ENCODE measurements at regions not wholly inside any gene's neighbourhood (a gene's known extent, or its start where the extent isn't known, plus 50 kb on each side); places are given as distances from the start of the nearest gene placed in this dataset.
"Not testable (repeated sequence)": the region's sequence is repeated elsewhere in the genome, so short reads cannot be mapped to it uniquely, and the experiment has no call there.

GRCh38 chr12:9428856-9429255 lies 178.9 kb downstream of the KLRB1 start:
- H4K20me1 ChIP-seq (ENCODE audit: insufficient read depth, low read length); H3K4me1 ChIP-seq (ENCODE audit: insufficient read depth, low read length); H3K27ac ChIP-seq (ENCODE audit: low read depth, low read length); H3K4me2 ChIP-seq (ENCODE audit: insufficient read depth, low read length); H3K79me2 ChIP-seq (ENCODE audit: insufficient read depth, low read length); H3K27me3 ChIP-seq (ENCODE audit: insufficient read depth, low read length); H3K9me3 ChIP-seq (ENCODE audit: low read depth, low read length); H3K4me3 ChIP-seq (ENCODE audit: insufficient read depth, low read length); DNase-seq (ENCODE audit: insufficient read length, low spot score, missing footprints); H3K36me3 ChIP-seq (ENCODE audit: insufficient read depth, low read length); H2AFZ ChIP-seq (ENCODE audit: low read length): not testable (repeated sequence)

GRCh38 chr12:9425429-9425828 lies 182.3 kb downstream of the KLRB1 start:
- not testable (repeated sequence) for DNase-seq (ENCODE audit: insufficient read length, low spot score, missing footprints); H3K4me3 ChIP-seq (ENCODE audit: insufficient read depth, low read length); H2AFZ ChIP-seq (ENCODE audit: low read length); H3K79me2 ChIP-seq (ENCODE audit: insufficient read depth, low read length); H3K4me2 ChIP-seq (ENCODE audit: insufficient read depth, low read length); H3K36me3 ChIP-seq (ENCODE audit: insufficient read depth, low read length); H3K27me3 ChIP-seq (ENCODE audit: insufficient read depth, low read length); H3K4me1 ChIP-seq (ENCODE audit: insufficient read depth, low read length); H4K20me1 ChIP-seq (ENCODE audit: insufficient read depth, low read length); H3K9me3 ChIP-seq (ENCODE audit: low read depth, low read length); H3K27ac ChIP-seq (ENCODE audit: low read depth, low read length)

GRCh38 chr12:9424175-9424740 lies 183.5 kb downstream of the KLRB1 start:
- H3K79me2 ChIP-seq (ENCODE audit: insufficient read depth, low read length); H3K36me3 ChIP-seq (ENCODE audit: insufficient read depth, low read length); DNase-seq (ENCODE audit: insufficient read length, low spot score, missing footprints); H3K9me3 ChIP-seq (ENCODE audit: low read depth, low read length); H3K4me1 ChIP-seq (ENCODE audit: insufficient read depth, low read length); H3K27me3 ChIP-seq (ENCODE audit: insufficient read depth, low read length); H4K20me1 ChIP-seq (ENCODE audit: insufficient read depth, low read length); H3K4me3 ChIP-seq (ENCODE audit: insufficient read depth, low read length); H3K27ac ChIP-seq (ENCODE audit: low read depth, low read length); H2AFZ ChIP-seq (ENCODE audit: low read length); H3K4me2 ChIP-seq (ENCODE audit: insufficient read depth, low read length): not testable (repeated sequence)

GRCh38 chr12:9422689-9423088 lies 185.0 kb downstream of the KLRB1 start:
- H3K4me1 ChIP-seq (ENCODE audit: insufficient read depth, low read length); H2AFZ ChIP-seq (ENCODE audit: low read length); H3K27ac ChIP-seq (ENCODE audit: low read depth, low read length); H3K79me2 ChIP-seq (ENCODE audit: insufficient read depth, low read length); H3K9me3 ChIP-seq (ENCODE audit: low read depth, low read length); H3K4me2 ChIP-seq (ENCODE audit: insufficient read depth, low read length); H4K20me1 ChIP-seq (ENCODE audit: insufficient read depth, low read length); H3K36me3 ChIP-seq (ENCODE audit: insufficient read depth, low read length); H3K27me3 ChIP-seq (ENCODE audit: insufficient read depth, low read length); H3K4me3 ChIP-seq (ENCODE audit: insufficient read depth, low read length); DNase-seq (ENCODE audit: insufficient read length, low spot score, missing footprints): not testable (repeated sequence)

- H3K4me2 ChIP-seq (ENCODE audit: insufficient read depth, low read length); H3K36me3 ChIP-seq (ENCODE audit: insufficient read depth, low read length); H4K20me1 ChIP-seq (ENCODE audit: insufficient read depth, low read length); H3K27ac ChIP-seq (ENCODE audit: low read depth, low read length); H2AFZ ChIP-seq (ENCODE audit: low read length); H3K4me1 ChIP-seq (ENCODE audit: insufficient read depth, low read length); DNase-seq (ENCODE audit: insufficient read length, low spot score, missing footprints); H3K27me3 ChIP-seq (ENCODE audit: insufficient read depth, low read length); H3K79me2 ChIP-seq (ENCODE audit: insufficient read depth, low read length); H3K9me3 ChIP-seq (ENCODE audit: low read depth, low read length); H3K4me3 ChIP-seq (ENCODE audit: insufficient read depth, low read length): not testable (repeated sequence)
Measured at GRCh38 chr12:9421520-9422086, 186.1 kb downstream of the KLRB1 start.

GRCh38 chr12:9420817-9421519 lies 186.7 kb downstream of the KLRB1 start:
- H4K20me1 ChIP-seq (ENCODE audit: insufficient read depth, low read length); H3K79me2 ChIP-seq (ENCODE audit: insufficient read depth, low read length); DNase-seq (ENCODE audit: insufficient read length, low spot score, missing footprints); H3K4me2 ChIP-seq (ENCODE audit: insufficient read depth, low read length); H3K4me1 ChIP-seq (ENCODE audit: insufficient read depth, low read length); H3K4me3 ChIP-seq (ENCODE audit: insufficient read depth, low read length); H3K36me3 ChIP-seq (ENCODE audit: insufficient read depth, low read length); H3K27me3 ChIP-seq (ENCODE audit: insufficient read depth, low read length); H3K9me3 ChIP-seq (ENCODE audit: low read depth, low read length); H3K27ac ChIP-seq (ENCODE audit: low read depth, low read length); H2AFZ ChIP-seq (ENCODE audit: low read length): not testable (repeated sequence)

GRCh38 chr12:9418669-9419041 lies 189.1 kb downstream of the KLRB1 start:
- H3K79me2 ChIP-seq (ENCODE audit: insufficient read depth, low read length); H3K27ac ChIP-seq (ENCODE audit: low read depth, low read length); H3K36me3 ChIP-seq (ENCODE audit: insufficient read depth, low read length); H4K20me1 ChIP-seq (ENCODE audit: insufficient read depth, low read length); H2AFZ ChIP-seq (ENCODE audit: low read length); H3K27me3 ChIP-seq (ENCODE audit: insufficient read depth, low read length); DNase-seq (ENCODE audit: insufficient read length, low spot score, missing footprints); H3K4me3 ChIP-seq (ENCODE audit: insufficient read depth, low read length); H3K4me2 ChIP-seq (ENCODE audit: insufficient read depth, low read length); H3K9me3 ChIP-seq (ENCODE audit: low read depth, low read length); H3K4me1 ChIP-seq (ENCODE audit: insufficient read depth, low read length): not testable (repeated sequence)

GRCh38 chr12:9417947-9418668 lies 189.6 kb downstream of the KLRB1 start:
- not testable (repeated sequence) for H3K79me2 ChIP-seq (ENCODE audit: insufficient read depth, low read length)

More at GRCh38 chr12:9417947-9418668, 189.6 kb downstream of the KLRB1 start:
- not testable (repeated sequence) for H3K27me3 ChIP-seq (ENCODE audit: insufficient read depth, low read length); DNase-seq (ENCODE audit: insufficient read length, low spot score, missing footprints); H2AFZ ChIP-seq (ENCODE audit: low read length); H3K36me3 ChIP-seq (ENCODE audit: insufficient read depth, low read length); H3K9me3 ChIP-seq (ENCODE audit: low read depth, low read length); H4K20me1 ChIP-seq (ENCODE audit: insufficient read depth, low read length); H3K4me1 ChIP-seq (ENCODE audit: insufficient read depth, low read length); H3K27ac ChIP-seq (ENCODE audit: low read depth, low read length); H3K4me3 ChIP-seq (ENCODE audit: insufficient read depth, low read length); H3K4me2 ChIP-seq (ENCODE audit: insufficient read depth, low read length)

Measured in osteoblast (primary cell).